ENCODE measurements at regions not wholly inside any gene's neighbourhood (a gene's known extent, or its start where the extent isn't known, plus 50 kb on each side); places are given as distances from the start of the nearest gene placed in this dataset.
"Not testable (repeated sequence)": the region's sequence is repeated elsewhere in the genome, so short reads cannot be mapped to it uniquely, and the experiment has no call there.

- no peak for DNase-seq
Observed at GRCh38 chr1:60886090-60886489, 196.3 kb upstream of the NFIA start.

GRCh38 chr1:60880202-60880601 lies 202.2 kb upstream of the NFIA start:
- no peak for DNase-seq

- DNase-seq: no peak
Observed at GRCh38 chr1:60878323-60878722, 204.0 kb upstream of the NFIA start.

- no peak for DNase-seq
Observed at GRCh38 chr1:60877376-60877775, 205.0 kb upstream of the NFIA start.

- no peak for DNase-seq
Observed at GRCh38 chr1:60876952-60877351, 205.4 kb upstream of the NFIA start.

GRCh38 chr1:60875138-60875537 lies 207.2 kb upstream of the NFIA start:
- no peak for DNase-seq

- peak; percentile 53 for DNase-seq
Observed at GRCh38 chr1:60874718-60875117, 207.6 kb upstream of the NFIA start.

GRCh38 chr1:60873396-60873795 lies 209.0 kb upstream of the NFIA start:
- DNase-seq: not testable (repeated sequence)

GRCh38 chr1:60872426-60873054 lies 209.8 kb upstream of the NFIA start:
- DNase-seq: peak; percentile 27

- DNase-seq: no peak
Observed at GRCh38 chr1:60870269-60870865, 212.0 kb upstream of the NFIA start.

- DNase-seq: no peak
Observed at GRCh38 chr1:60868901-60869663, 213.3 kb upstream of the NFIA start.

- no peak for DNase-seq
Observed at GRCh38 chr1:60867782-60868181, 214.6 kb upstream of the NFIA start.

- DNase-seq: no peak
Observed at GRCh38 chr1:60866917-60867531, 215.3 kb upstream of the NFIA start.

- no peak for DNase-seq
Observed at GRCh38 chr1:60866226-60866900, 216.0 kb upstream of the NFIA start.

- DNase-seq: no peak
Observed at GRCh38 chr1:60865166-60865565, 217.2 kb upstream of the NFIA start.

GRCh38 chr1:60864722-60865121 lies 217.6 kb upstream of the NFIA start:
- no peak for DNase-seq

- no peak for DNase-seq
Observed at GRCh38 chr1:60863131-60863530, 219.2 kb upstream of the NFIA start.

GRCh38 chr1:60861961-60862567 lies 220.3 kb upstream of the NFIA start:
- DNase-seq: no peak

- no peak for DNase-seq
Observed at GRCh38 chr1:60859111-60859510, 223.2 kb upstream of the NFIA start.

GRCh38 chr1:60857851-60858250 lies 224.5 kb upstream of the NFIA start:
- peak; percentile 58 for DNase-seq

- DNase-seq: no peak
Observed at GRCh38 chr1:60850084-60850483, 232.3 kb upstream of the NFIA start.

GRCh38 chr1:60849401-60849800 lies 233.0 kb upstream of the NFIA start:
- no peak for DNase-seq
